H1 (cell line): ENCODE measurements at regions not wholly inside any gene's neighbourhood (a gene's known extent, or its start where the extent isn't known, plus 50 kb on each side); places are given as distances from the start of the nearest gene placed in this dataset.

Experiments
- CTCF ChIA-PET: fragments of 300-600 bp; sonication (Branson Sonifier 250); formaldehyde crosslinking; loops from one replicate; lab custom pipeline; 2021; ENCODE audit not compliant: partially characterized antibody; lab: Charles Lee
- POLR2A ChIA-PET: fragments of 300-600 bp; sonication (Branson Sonifier 250); formaldehyde crosslinking; loops from one replicate; lab custom pipeline; 2021; ENCODE audit warnings: inconsistent platforms; ENCODE audit not compliant: partially characterized antibody; lab: Charles Lee
- DNase-seq, 2 experiments: peaks; one replicate each; pipeline versions ENCODE4 v3.0.0 to v3.0.0-alpha.2; 2010 to 2022; ENCODE audit warnings: low spot score in 2 of 2, low read depth in 1 of 2, mixed read lengths in 1 of 2
- FAIRE-seq: peaks from 2 replicates; lab custom pipeline; 2011; peaks lifted over from hg19 to GRCh38; lab: Jason Lieb, UNC
- H2AFZ ChIP-seq: 2 replicates; pipeline ENCODE4 v1.8.1; 2012; ENCODE audit warnings: low read length, inconsistent platforms
- H2AK5ac ChIP-seq: 2 replicates; pipeline ENCODE4 v1.6.1; 2013; ENCODE audit warnings: low read depth, low read length
- H2BK120ac ChIP-seq: replicated peaks from 2 replicates; pipeline ENCODE3; 2013; ENCODE audit warnings: low read depth, low read length, inconsistent platforms
- H2BK12ac ChIP-seq: 2 replicates; pipeline ENCODE4 v1.6.1; 2013; ENCODE audit warnings: low read depth, low read length
- H2BK15ac ChIP-seq: 2 replicates; pipeline ENCODE4 v1.6.1; 2013; ENCODE audit warnings: low read length
- H2BK20ac ChIP-seq: 2 replicates; pipeline ENCODE4 v1.6.1; 2013; ENCODE audit warnings: low read length
- H2BK5ac ChIP-seq: 2 replicates; pipeline ENCODE4 v1.6.1; 2013; ENCODE audit warnings: low read depth, low read length
- H3K14ac ChIP-seq: 2 replicates; pipeline ENCODE4 v1.6.1; 2013; ENCODE audit warnings: inconsistent platforms; ENCODE audit not compliant: insufficient read length
- H3K18ac ChIP-seq: 2 replicates; pipeline ENCODE4 v1.6.1; 2013; ENCODE audit warnings: low read length; ENCODE audit errors: extremely low read depth
- H3K23ac ChIP-seq: 2 replicates; pipeline ENCODE4 v1.6.1; 2013; ENCODE audit warnings: inconsistent platforms; ENCODE audit not compliant: insufficient read length
- H3K23me2 ChIP-seq: 2 replicates; pipeline ENCODE4 v1.6.1; 2013; ENCODE audit warnings: low read depth, low read length
- H3K27ac ChIP-seq: 2 replicates; pipeline ENCODE4 v1.6.1; 2011; ENCODE audit warnings: low read depth, low read length, inconsistent platforms
- H3K27me3 ChIP-seq, 4 experiments: replicated peaks in 1 of 4; 1 replicate in 1 of 4; 2 replicates in 3 of 4; pipeline versions ENCODE4 v1.6.1 to v1.8.1; 2011 to 2013; ENCODE audit warnings: low read length in 3 of 4, mild to moderate bottlenecking in 3 of 4, inconsistent platforms in 2 of 4, mixed read lengths in 2 of 4, moderate library complexity in 1 of 4; ENCODE audit not compliant: control insufficient read depth in 3 of 4, insufficient read depth in 3 of 4; ENCODE audit errors: extremely low read depth in 1 of 4
- H3K36me3 ChIP-seq, 4 experiments: 2 replicates each; pipeline versions ENCODE4 v1.6.1 to v1.8.1; 2011 to 2013; ENCODE audit warnings: mild to moderate bottlenecking in 4 of 4, low read length in 3 of 4, moderate library complexity in 2 of 4, control low read depth in 1 of 4, inconsistent platforms in 1 of 4; ENCODE audit not compliant: insufficient read depth in 4 of 4, control insufficient read depth in 2 of 4
- H3K4ac ChIP-seq: replicated peaks from 2 replicates; pipeline ENCODE3; 2013; ENCODE audit warnings: low read length, low read depth, mixed read lengths, inconsistent platforms; ENCODE audit not compliant: insufficient read length
- H3K4me1 ChIP-seq, 4 experiments: replicated peaks in 1 of 4; 1 replicate in 1 of 4; 2 replicates in 3 of 4; pipeline versions ENCODE4 v1.6.1 to v1.8.1; 2011 to 2013; ENCODE audit warnings: low read length in 3 of 4, inconsistent platforms in 2 of 4, mixed read lengths in 1 of 4; ENCODE audit not compliant: insufficient read depth in 4 of 4, control insufficient read depth in 3 of 4
- H3K4me2 ChIP-seq, 2 experiments: 2 replicates each; pipeline versions ENCODE4 v1.6.1 to v1.8.1; 2011 to 2013; ENCODE audit warnings: low read depth in 2 of 2, low read length in 2 of 2, control low read depth in 1 of 2, inconsistent platforms in 1 of 2, mild to moderate bottlenecking in 1 of 2; ENCODE audit not compliant: insufficient read depth in 1 of 2
- H3K4me3 ChIP-seq, 4 experiments: fragments of 200-600, 300-600 bp in 1 of 4; sonication (generic), shearing (Covaris generic), sonication (Bioruptor Twin) in 1 of 4; 2 replicates each; pipeline versions ENCODE4 v1.5.1 to v1.8.1; 2011 to 2016; ENCODE audit warnings: low read length in 4 of 4, low read depth in 3 of 4, control low read depth in 2 of 4, inconsistent platforms in 2 of 4, mild to moderate bottlenecking in 2 of 4, mixed read lengths in 1 of 4, moderate library complexity in 1 of 4; ENCODE audit not compliant: insufficient read depth in 2 of 4; ENCODE audit errors: extremely low read depth in 1 of 4
- H3K56ac ChIP-seq: replicated peaks from 2 replicates; pipeline ENCODE3; 2013; ENCODE audit warnings: low read depth, mild to moderate bottlenecking, mixed read lengths, low read length, inconsistent platforms; ENCODE audit not compliant: insufficient read length
- H3K79me1 ChIP-seq: 2 replicates; pipeline ENCODE4 v1.6.1; 2013; ENCODE audit warnings: low read depth, low read length, control low read depth
- H3K79me2 ChIP-seq, 2 experiments: 2 replicates each; pipeline versions ENCODE4 v1.6.1 to v1.8.1; 2012 to 2013; ENCODE audit warnings: low read length in 2 of 2, mild to moderate bottlenecking in 2 of 2, inconsistent platforms in 1 of 2; ENCODE audit not compliant: insufficient read depth in 2 of 2, control insufficient read depth in 1 of 2
- H3K9ac ChIP-seq, 4 experiments: replicated peaks in 1 of 4; 1 replicate in 1 of 4; 2 replicates in 3 of 4; pipeline versions ENCODE4 v1.6.1 to v1.8.1; 2011 to 2013; ENCODE audit warnings: low read depth in 3 of 4, low read length in 3 of 4, control low read depth in 2 of 4, mild to moderate bottlenecking in 2 of 4, moderate library complexity in 2 of 4, inconsistent platforms in 1 of 4; ENCODE audit errors: extremely low read depth in 1 of 4
- H3K9me3 ChIP-seq, 2 experiments: 2 replicates each; pipeline versions ENCODE4 v1.6.1 to v1.8.1; 2012 to 2013; ENCODE audit warnings: mild to moderate bottlenecking in 2 of 2, moderate library complexity in 2 of 2, control low read depth in 1 of 2, inconsistent platforms in 1 of 2, low read depth in 1 of 2, low read length in 1 of 2, mixed read lengths in 1 of 2; ENCODE audit not compliant: insufficient read depth in 2 of 2
- H4K20me1 ChIP-seq, 2 experiments: replicated peaks in 1 of 2; 2 replicates each; pipeline versions ENCODE3 to v1.8.1; 2011 to 2013; ENCODE audit warnings: inconsistent platforms in 2 of 2, low read length in 2 of 2, mild to moderate bottlenecking in 1 of 2; ENCODE audit not compliant: insufficient read depth in 2 of 2, control insufficient read depth in 1 of 2
- H4K5ac ChIP-seq: 2 replicates; pipeline ENCODE4 v1.6.1; 2013; ENCODE audit warnings: low read length, low read depth, mixed read lengths, inconsistent platforms; ENCODE audit not compliant: insufficient read length
- H4K8ac ChIP-seq: 2 replicates; pipeline ENCODE4 v1.8.0; 2013; ENCODE audit warnings: mild to moderate bottlenecking, moderate library complexity, low read length, inconsistent platforms; ENCODE audit not compliant: insufficient read depth; ENCODE audit errors: extremely low read depth
- H4K91ac ChIP-seq: replicated peaks from 2 replicates; pipeline ENCODE3; 2013; ENCODE audit warnings: low read length, mixed read lengths, inconsistent platforms; ENCODE audit not compliant: insufficient read length
- BACH1 ChIP-seq: IDR thresholded peaks from 2 replicates; pipeline ENCODE4 v1.6.1; 2012; ENCODE audit warnings: low read length, improper control_type of control experiment
- BCL11A ChIP-seq, 2 experiments: IDR thresholded peaks; one replicate each; pipeline ENCODE4 v1.6.1; 2011; ENCODE audit warnings: low read depth in 2 of 2, low read length in 2 of 2, mild to moderate bottlenecking in 2 of 2
- EGR1 ChIP-seq: IDR thresholded peaks from 2 replicates; pipeline ENCODE4 v1.6.1; 2011; ENCODE audit warnings: low read depth, low read length, borderline replicate concordance
- HDAC2 ChIP-seq, 2 experiments: fragments of 300-600 bp in 1 of 2; sonication (generic) in 1 of 2; IDR thresholded peaks; 2 replicates each; pipeline ENCODE4 v1.6.1; 2011 to 2012; ENCODE audit warnings: low read depth in 2 of 2, low read length in 2 of 2, mild to moderate bottlenecking in 2 of 2, moderate library complexity in 2 of 2, borderline replicate concordance in 1 of 2, inconsistent platforms in 1 of 2
- HDAC6 ChIP-seq: IDR thresholded peaks from one replicate; pipeline ENCODE4 v1.7.1; 2012; ENCODE audit warnings: low read depth, mild to moderate bottlenecking, inconsistent platforms, low read length, moderate library complexity
- POU5F1 ChIP-seq: IDR thresholded peaks from 2 replicates; pipeline ENCODE4 v1.6.1; 2011; ENCODE audit warnings: low read depth, mild to moderate bottlenecking, low read length, moderate library complexity
- RAD21 ChIP-seq, 2 experiments: IDR thresholded peaks in 1 of 2; conservative IDR thresholded peaks in 1 of 2; 2 replicates each; pipeline ENCODE4 v1.6.1; 2011; ENCODE audit warnings: low read depth in 2 of 2, low read length in 2 of 2, improper control_type of control experiment in 1 of 2, inconsistent platforms in 1 of 2, mild to moderate bottlenecking in 1 of 2, moderate library complexity in 1 of 2
- RFX5 ChIP-seq: IDR thresholded peaks from 2 replicates; pipeline ENCODE4 v1.6.1; 2011; ENCODE audit warnings: low read depth, low read length, improper control_type of control experiment, borderline replicate concordance
- RNF2 ChIP-seq: fragments of 200-900, 300-1000 bp; sonication (generic); IDR thresholded peaks from 2 replicates; pipeline ENCODE4 v1.7.1; 2016; ENCODE audit warnings: borderline replicate concordance, low read depth, mild to moderate bottlenecking, antibody characterized with exemption, low read length; ENCODE audit not compliant: poor library complexity, severe bottlenecking; ENCODE audit errors: missing control alignments
- WGBS, 2 experiments: shearing (Covaris generic) in 1 of 2; methylation state at CpG; one replicate each; pipeline versions ENCODE4 v1.1.6 to v1.1.7; 2013 to 2015; ENCODE audit warnings: low lambda C conversion rate in 2 of 2, mixed read lengths in 2 of 2, inconsistent platforms in 1 of 2, low coverage in 1 of 2, missing lambda C conversion rate in 1 of 2; ENCODE audit not compliant: insufficient replicate concordance in 2 of 2, insufficient coverage in 1 of 2, insufficient read length in 1 of 2; ENCODE audit errors: extremely low coverage in 1 of 2, missing lambda C conversion rate in 1 of 2; 5-methylcytosine and 5-hydroxymethylcytosine counted together
- TF ChIP-seq, protein P1 (sequence below): IDR thresholded peaks from 2 replicates; pipeline ENCODE4 v1.6.1; 2011; ENCODE audit warnings: low read depth, mild to moderate bottlenecking, low read length; ENCODE audit not compliant: insufficient read depth
- TF ChIP-seq, protein P2 (sequence below): IDR thresholded peaks from 2 replicates; pipeline ENCODE4 v1.6.1; 2011; ENCODE audit warnings: low read length, improper control_type of control experiment

DNA sequence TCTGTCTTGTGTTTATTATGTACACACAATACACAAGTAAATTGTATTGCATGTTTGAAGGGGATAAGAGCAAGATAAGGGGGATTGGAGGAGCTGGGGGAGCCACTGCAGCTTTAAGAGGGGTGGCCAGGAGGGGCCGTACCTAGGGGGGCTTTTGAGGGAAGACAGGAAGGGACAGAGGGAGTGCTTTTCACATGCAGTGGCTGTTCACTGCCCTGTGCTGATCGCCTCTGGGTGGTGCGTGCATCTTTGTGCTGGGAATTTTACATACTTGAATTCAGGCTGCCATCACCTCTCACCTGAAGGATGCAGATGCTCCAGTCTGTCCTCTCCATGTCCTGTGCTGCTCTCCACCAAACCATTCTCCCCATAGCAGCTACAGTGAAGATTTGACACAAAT lies 179.5 kb downstream of the PTPRU start:
- no peak overlapping the region for H3K27ac ChIP-seq
- no peak overlapping the region for H3K9ac ChIP-seq
- no peak overlapping the region for H3K14ac ChIP-seq
- no peaks in the 10 kb centered on the region for H3K27me3 ChIP-seq
- H2BK20ac ChIP-seq = no peak overlapping the region
- ChIA-PET CTCF (interaction anchor here (0.8 to 4.1 kb wide), 52 partner anchors 8 to 828 kb away, joined by 3 to 21 read pairs (median 4); no protein-coding TSS in a partner anchor), POLR2A (interaction anchor here (1.0 to 1.1 kb wide), 2 partner anchors 21 to 190 kb away, joined by 3 read pairs; no protein-coding TSS in a partner anchor)
- no peak overlapping the region for H3K56ac ChIP-seq
- H2AFZ ChIP-seq = no peak overlapping the region
- no peak overlapping the region for H3K23ac ChIP-seq
- no peak overlapping the region for H4K8ac ChIP-seq
- H2BK12ac ChIP-seq = no peak overlapping the region
- no peak overlapping the region for H3K4me2 ChIP-seq
- H3K36me3 ChIP-seq = no peaks in the 10 kb centered on the region
- no peak overlapping the region for H3K4ac ChIP-seq
- DNase-seq (peak in 1 of 2 experiments; percentile 36), FAIRE-seq (no peak)
- peaks cover 0 to 5% (median 0%) of the 10 kb centered on the region in 4 experiments; a peak in 2 of 7 replicates for H3K4me1 ChIP-seq
- H3K4me3 ChIP-seq = no peak overlapping the region
- H4K5ac ChIP-seq = no peak overlapping the region
- 86% methylated on average over 3 of the region's 3 CpGs; no CpG with 5 or more reads in 1 of the 2 experiments for WGBS, 2 experiments
- no peaks in the 10 kb centered on the region for H4K20me1 ChIP-seq
- H3K23me2 ChIP-seq = no peaks in the 10 kb centered on the region
- no peak overlapping the region for H2BK15ac ChIP-seq
- no peaks in the 10 kb centered on the region for H3K79me2 ChIP-seq
- H2BK120ac ChIP-seq = no peak overlapping the region
- H3K18ac ChIP-seq = no peak overlapping the region
- no peak overlapping the region for H2BK5ac ChIP-seq
- no peak overlapping the region for H2AK5ac ChIP-seq
- H3K9me3 ChIP-seq = no peaks in the 10 kb centered on the region
- no peaks in the 10 kb centered on the region for H3K79me1 ChIP-seq
- H4K91ac ChIP-seq = no peak overlapping the region
- TF ChIP-seq, protein P1, sequence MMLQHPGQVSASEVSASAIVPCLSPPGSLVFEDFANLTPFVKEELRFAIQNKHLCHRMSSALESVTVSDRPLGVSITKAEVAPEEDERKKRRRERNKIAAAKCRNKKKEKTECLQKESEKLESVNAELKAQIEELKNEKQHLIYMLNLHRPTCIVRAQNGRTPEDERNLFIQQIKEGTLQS = no peak
- no peak for TF ChIP-seq RAD21 (IDR thresholded peaks at IDR 0.05 in 1 of 2, conservative IDR thresholded peaks at IDR 0.05 in 1 of 2; ENCODE audit: low read depth in 2 of 2, low read length in 2 of 2)
- TF ChIP-seq RNF2 = no peak
- TF ChIP-seq POU5F1 = no peak
- no peak for TF ChIP-seq RFX5
- TF ChIP-seq, protein P2, sequence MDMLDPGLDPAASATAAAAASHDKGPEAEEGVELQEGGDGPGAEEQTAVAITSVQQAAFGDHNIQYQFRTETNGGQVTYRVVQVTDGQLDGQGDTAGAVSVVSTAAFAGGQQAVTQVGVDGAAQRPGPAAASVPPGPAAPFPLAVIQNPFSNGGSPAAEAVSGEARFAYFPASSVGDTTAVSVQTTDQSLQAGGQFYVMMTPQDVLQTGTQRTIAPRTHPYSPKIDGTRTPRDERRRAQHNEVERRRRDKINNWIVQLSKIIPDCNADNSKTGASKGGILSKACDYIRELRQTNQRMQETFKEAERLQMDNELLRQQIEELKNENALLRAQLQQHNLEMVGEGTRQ = no peak
- TF ChIP-seq HDAC2 (IDR thresholded peaks at IDR 0.05; ENCODE audit: borderline replicate concordance in 1 of 2, low read depth in 2 of 2, low read length in 2 of 2) = no peak
- no peak for TF ChIP-seq BCL11A (IDR thresholded peaks at IDR 0.05; ENCODE audit: low read depth in 2 of 2, low read length in 2 of 2)
- TF ChIP-seq EGR1 = no peak
- no peak for TF ChIP-seq HDAC6
- no peak for TF ChIP-seq BACH1
